Adrenal gland (tissue), 9 donors: ENCODE measurements at regions not wholly inside any gene's neighbourhood (a gene's known extent, or its start where the extent isn't known, plus 50 kb on each side); places are given as distances from the start of the nearest gene placed in this dataset.

Experiments used
- DNase-seq, 7 donors: peaks; one replicate each; pipeline ENCODE4 v3.0.0-alpha.2; 2019 to 2020
- H3K27ac ChIP-seq, 5 donors: fragments of 200-600 bp; sonication (generic) in 4 of 5; 1 replicate in 3 of 5; 2 replicates in 2 of 5; pipeline versions ENCODE4 v1.5.1 to v1.8.0; 2016 to 2020; ENCODE audit warnings: mild to moderate bottlenecking in 1 of 5
- H3K27me3 ChIP-seq: fragments of 200-600 bp; 2 replicates; pipeline ENCODE4 v1.8.0; 2021
- H3K36me3 ChIP-seq, 2 donors: fragments of 200-600 bp; replicated peaks in 1 of 2; 1 replicate in 1 of 2; 2 replicates in 1 of 2; pipeline versions ENCODE4 v1.5.1 to v1.8.0; 2018 to 2022
- H3K4me1 ChIP-seq, 2 donors: fragments of 200-600 bp; replicated peaks in 1 of 2; 1 replicate in 1 of 2; 2 replicates in 1 of 2; pipeline versions ENCODE4 v1.5.1 to v1.8.0; 2018 to 2021
- H3K4me3 ChIP-seq, 4 donors: fragments of 200-600 bp; sonication (generic) in 3 of 4; one replicate each; pipeline ENCODE4 v1.5.1; 2016 to 2018
- H3K9me3 ChIP-seq, 3 donors: fragments of 200-600 bp; sonication (generic) in 1 of 3; replicated peaks in 1 of 3; 1 replicate in 2 of 3; 2 replicates in 1 of 3; pipeline versions ENCODE4 v1.5.1 to v1.8.0; 2016 to 2021
- POLR2A ChIP-seq, 2 donors: fragments of 450-650 bp; IDR thresholded peaks; one replicate each; pipeline ENCODE4 v1.6.1; 2017; ENCODE audit warnings: antibody characterized with exemption in 2 of 2, mild to moderate bottlenecking in 2 of 2, moderate library complexity in 1 of 2
- WGBS, 4 donors: extraction: QIAGEN DNeasy Blood & Tissue Kit in 2 of 4; methylation state at CpG; one replicate each; pipeline versions ENCODE4 v1.1.5 to v1.1.7; 2013 to 2017; 5-methylcytosine and 5-hydroxymethylcytosine counted together
- intact Hi-C, 2 donors: fragments of 100-400 bp; cut with DNase I; formaldehyde crosslinking; loops; one replicate each; pipeline versions ENCODE4 v1.14.1 to v1.15.0; 2022 to 2023
- TF ChIP-seq, protein P1 (sequence below), 6 experiments: fragments of 450-650 bp in 4 of 6; fragments of 200-600 bp in 2 of 6; sonication (generic) in 1 of 6; IDR thresholded peaks; 1 replicate in 5 of 6; 2 replicates in 1 of 6; pipeline versions ENCODE4 v1.5.1 to v1.8.0; 2016 to 2021; ENCODE audit warnings: antibody characterized with exemption in 6 of 6, mild to moderate bottlenecking in 2 of 6, moderate library complexity in 1 of 6
- donor health status: healthy with polysubstance abuse.
- donor health status: Bipolar disorder and iron deficiency.
- donor health status: DM: yes; HTN: yes; CAD: no.
- donor health status: DM: no; HTN: no; CAD: no.
- donor health status: DM: no; HTN: no; CAD: no.

DNA sequence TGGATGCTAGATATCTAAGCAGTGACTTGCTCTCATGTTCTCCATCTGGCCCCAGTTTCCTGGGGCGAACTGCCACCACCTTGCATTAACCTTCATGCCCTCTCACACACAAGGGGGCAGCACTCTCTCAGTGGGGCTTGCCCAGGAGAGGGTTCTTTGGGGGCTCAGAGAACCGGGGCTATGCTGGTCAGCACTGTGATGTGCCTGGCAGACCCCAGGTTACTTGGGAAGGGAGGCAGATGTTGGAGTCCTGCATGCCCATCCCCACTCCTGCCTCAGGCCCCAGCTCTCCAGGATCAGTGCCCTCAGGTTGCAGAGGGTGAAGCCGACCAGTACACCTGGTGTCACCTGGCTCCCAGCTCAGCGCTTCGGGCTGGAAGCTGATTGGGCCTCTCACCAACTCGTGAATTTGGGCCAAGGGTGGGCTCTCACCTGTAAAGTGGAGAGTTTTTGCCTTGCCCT, 396.2 kb upstream of the HS6ST1 start:
- intact Hi-C loops, result no loop called here

DNA sequence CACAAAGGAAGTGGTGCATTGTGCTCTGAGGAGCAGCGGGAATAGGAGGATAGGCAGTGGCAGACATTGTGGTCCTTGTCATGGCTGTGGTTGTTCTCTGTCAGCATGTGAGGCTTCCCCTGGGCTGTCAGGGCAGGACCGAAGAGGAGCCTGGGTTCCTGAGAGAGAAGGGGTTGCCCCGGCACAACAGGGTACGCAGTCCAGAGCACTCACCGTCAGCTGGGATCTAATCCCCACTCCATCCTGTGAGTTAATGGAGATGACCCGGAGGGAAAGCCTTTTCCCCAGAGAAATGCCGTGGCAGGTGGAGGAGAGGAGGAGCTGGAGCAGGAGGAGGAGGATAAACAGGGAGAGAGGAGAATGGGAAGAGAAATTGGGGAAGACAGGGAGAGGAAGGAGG, 396.7 kb upstream of the HS6ST1 start:
- H3K9me3 ChIP-seq, result no peaks in the 10 kb centered on the region
- intact Hi-C loops, result no loop called here
- no peaks in the 10 kb centered on the region for H3K4me1 ChIP-seq
- no peak overlapping the region for H3K27ac ChIP-seq
- 78 to 88% (median 81%) methylated on average over 6 to 7 of the region's 7 CpGs for WGBS, 4 donors
- peaks cover 3% of the 10 kb centered on the region for H3K27me3 ChIP-seq
- no peak overlapping the region for H3K4me3 ChIP-seq
- peak in 2 of 7 donors; percentile 5 to 18 for DNase-seq
- TF ChIP-seq, protein P1, sequence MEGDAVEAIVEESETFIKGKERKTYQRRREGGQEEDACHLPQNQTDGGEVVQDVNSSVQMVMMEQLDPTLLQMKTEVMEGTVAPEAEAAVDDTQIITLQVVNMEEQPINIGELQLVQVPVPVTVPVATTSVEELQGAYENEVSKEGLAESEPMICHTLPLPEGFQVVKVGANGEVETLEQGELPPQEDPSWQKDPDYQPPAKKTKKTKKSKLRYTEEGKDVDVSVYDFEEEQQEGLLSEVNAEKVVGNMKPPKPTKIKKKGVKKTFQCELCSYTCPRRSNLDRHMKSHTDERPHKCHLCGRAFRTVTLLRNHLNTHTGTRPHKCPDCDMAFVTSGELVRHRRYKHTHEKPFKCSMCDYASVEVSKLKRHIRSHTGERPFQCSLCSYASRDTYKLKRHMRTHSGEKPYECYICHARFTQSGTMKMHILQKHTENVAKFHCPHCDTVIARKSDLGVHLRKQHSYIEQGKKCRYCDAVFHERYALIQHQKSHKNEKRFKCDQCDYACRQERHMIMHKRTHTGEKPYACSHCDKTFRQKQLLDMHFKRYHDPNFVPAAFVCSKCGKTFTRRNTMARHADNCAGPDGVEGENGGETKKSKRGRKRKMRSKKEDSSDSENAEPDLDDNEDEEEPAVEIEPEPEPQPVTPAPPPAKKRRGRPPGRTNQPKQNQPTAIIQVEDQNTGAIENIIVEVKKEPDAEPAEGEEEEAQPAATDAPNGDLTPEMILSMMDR (IDR thresholded peaks at IDR 0.05), result no peak
- no peak for TF ChIP-seq POLR2A (IDR thresholded peaks at IDR 0.05)
- H3K36me3 ChIP-seq, result no peaks in the 10 kb centered on the region

More for the DNA sequence above, 396.2 kb upstream of the HS6ST1 start:
- Histone ChIP-seq H3K27ac (no peak overlapping the region), H3K4me1 (no peaks in the 10 kb centered on the region), H3K4me3 (no peak overlapping the region), H3K36me3 (no peaks in the 10 kb centered on the region), H3K27me3 (peaks cover 3% of the 10 kb centered on the region), H3K9me3 (no peaks in the 10 kb centered on the region)
- no peak for TF ChIP-seq POLR2A (IDR thresholded peaks at IDR 0.05)
- TF ChIP-seq, protein P1 (IDR thresholded peaks at IDR 0.05), result peak in 1 of 6 experiments; percentile 8
- DNase-seq, result peak in 2 of 7 donors; percentile 13 to 25
- 68 to 87% (median 81%) methylated on average over 3 to 6 of the region's 6 CpGs for WGBS, 4 donors

DNA sequence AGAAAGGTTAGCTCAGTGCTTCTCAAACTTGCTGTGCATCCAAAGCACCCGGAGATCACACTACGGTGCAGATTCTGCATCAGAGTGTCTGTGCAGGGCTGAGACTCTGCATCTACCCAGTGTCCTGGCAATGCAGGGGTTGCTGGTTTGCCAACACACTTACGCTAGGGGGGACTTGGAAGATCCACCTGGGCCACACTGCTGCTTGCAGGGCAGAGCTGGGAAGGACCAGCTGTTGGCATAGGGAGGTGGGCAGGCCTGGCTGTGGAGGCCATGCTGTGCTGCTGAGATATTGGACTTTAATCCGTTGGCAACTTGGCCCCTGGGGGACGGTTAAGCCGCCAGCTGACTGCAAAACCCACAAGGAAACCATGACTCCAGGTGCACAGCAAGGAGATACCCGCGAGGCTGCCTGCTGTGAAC, 397.6 kb upstream of the HS6ST1 start:
- H3K36me3 ChIP-seq, result no peaks in the 10 kb centered on the region
- intact Hi-C loops, result no loop called here
- no peaks in the 10 kb centered on the region for H3K4me1 ChIP-seq
- no peak overlapping the region for H3K27ac ChIP-seq
- DNase-seq, result peak in 1 of 7 donors; percentile 23
- no peaks in the 10 kb centered on the region for H3K9me3 ChIP-seq
- TF ChIP-seq, protein P1 (IDR thresholded peaks at IDR 0.05), result no peak
- no peak for TF ChIP-seq POLR2A (IDR thresholded peaks at IDR 0.05)
- H3K4me3 ChIP-seq, result no peak overlapping the region
- 79 to 86% (median 83%) methylated on average over 8 of the region's 8 CpGs for WGBS, 4 donors
- H3K27me3 ChIP-seq, result peaks cover 3% of the 10 kb centered on the region

DNA sequence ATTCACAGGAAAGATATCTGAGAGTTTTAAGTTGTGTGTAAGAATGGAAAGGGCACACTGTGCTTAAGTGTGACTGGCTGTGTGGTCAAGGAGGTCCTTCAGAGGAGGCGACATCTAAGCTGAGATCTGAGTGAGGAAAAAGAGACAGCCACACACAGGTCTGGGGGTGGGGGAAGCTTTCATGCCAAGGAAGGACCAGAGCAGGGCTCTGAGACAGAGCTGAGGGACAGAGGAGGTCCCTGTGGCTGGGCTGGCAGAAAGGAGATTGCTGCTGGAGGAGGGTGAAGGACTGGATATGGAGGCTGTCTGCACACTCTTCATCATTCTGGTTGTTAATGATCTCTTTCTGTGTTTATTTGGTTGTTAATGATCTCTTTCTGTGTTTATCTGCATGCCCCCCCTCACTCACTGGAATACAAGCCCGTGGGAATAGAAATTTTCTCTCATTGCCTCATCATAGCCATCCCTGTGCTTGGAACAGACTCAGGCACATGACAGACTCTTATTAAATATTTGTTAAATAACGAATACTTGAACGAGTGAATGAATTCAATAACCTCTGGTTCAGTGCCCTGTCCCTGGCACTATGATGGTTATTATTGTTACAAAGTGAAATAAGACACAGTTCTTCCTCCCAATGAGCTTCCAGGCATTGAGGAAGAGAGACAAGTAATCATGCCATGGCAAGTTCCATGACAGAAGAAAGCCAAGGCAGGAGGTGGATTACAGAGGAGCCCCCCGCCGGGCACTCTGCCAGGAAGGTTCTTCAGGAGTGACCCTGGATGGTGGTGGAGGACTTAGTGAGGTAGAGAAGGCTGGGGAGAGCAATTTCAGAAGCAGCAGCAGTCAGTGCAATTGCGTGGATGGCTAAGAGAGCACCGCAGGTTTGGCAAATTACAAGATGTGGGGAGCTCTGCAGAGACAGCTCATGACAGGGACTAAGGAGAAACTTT, 399.4 kb upstream of the HS6ST1 start:
- no peak overlapping the region for H3K27ac ChIP-seq
- 75 to 78% (median 76%) methylated on average over 8 of the region's 8 CpGs for WGBS, 4 donors
- peaks cover 3% of the 10 kb centered on the region for H3K27me3 ChIP-seq
- no peaks in the 10 kb centered on the region for H3K36me3 ChIP-seq
- H3K9me3 ChIP-seq, result no peaks in the 10 kb centered on the region
- peak in 1 of 7 donors; percentile 33 for DNase-seq
- no peak overlapping the region for H3K4me3 ChIP-seq
- no peaks in the 10 kb centered on the region for H3K4me1 ChIP-seq
- intact Hi-C loops, result no loop called here
- no peak for TF ChIP-seq POLR2A (IDR thresholded peaks at IDR 0.05)
- TF ChIP-seq, protein P1 (IDR thresholded peaks at IDR 0.05), result no peak
